Type B pancreatic cell (in vitro differentiated cells): ENCODE measurements at regions not wholly inside any gene's neighbourhood (a gene's known extent, or its start where the extent isn't known, plus 50 kb on each side); places are given as distances from the start of the nearest gene placed in this dataset.
A peak's percentile ranks its signal among the peaks of the same experiment; 100 is the strongest.

Experiments used
- DNase-seq: peaks from one replicate; pipeline ENCODE4 v3.0.0; 2021; ENCODE audit warnings: mixed read lengths; ENCODE audit not compliant: unreplicated experiment; ENCODE audit errors: extremely low spot score
- H3K27ac Mint-ChIP-seq: 2 replicates; pipeline ENCODE4 v1.8.0; 2021; ENCODE audit warnings: mild to moderate bottlenecking, mixed read lengths
- H3K27me3 Mint-ChIP-seq: 2 replicates; pipeline ENCODE4 v1.8.0; 2021; ENCODE audit warnings: mixed read lengths
- H3K36me3 Mint-ChIP-seq: 2 replicates; pipeline ENCODE4 v1.8.0; 2021; ENCODE audit warnings: mixed read lengths
- H3K4me1 Mint-ChIP-seq: one replicate; pipeline ENCODE4 v1.8.0; 2021; ENCODE audit warnings: mixed read lengths; ENCODE audit not compliant: unreplicated experiment
- H3K4me3 Mint-ChIP-seq: 2 replicates; pipeline ENCODE4 v1.8.0; 2021; ENCODE audit warnings: mild to moderate bottlenecking, mixed read lengths
- H3K9me3 Mint-ChIP-seq: 2 replicates; pipeline ENCODE4 v1.8.0; 2021; ENCODE audit warnings: mixed read lengths
- TF ChIP-seq, protein P1 (sequence below): fragments of 200-600 bp; sonication (generic); conservative IDR thresholded peaks from 2 replicates; pipeline ENCODE4 v1.5.0; 2021; ENCODE audit warnings: antibody characterized with exemption, mild to moderate bottlenecking

DNA sequence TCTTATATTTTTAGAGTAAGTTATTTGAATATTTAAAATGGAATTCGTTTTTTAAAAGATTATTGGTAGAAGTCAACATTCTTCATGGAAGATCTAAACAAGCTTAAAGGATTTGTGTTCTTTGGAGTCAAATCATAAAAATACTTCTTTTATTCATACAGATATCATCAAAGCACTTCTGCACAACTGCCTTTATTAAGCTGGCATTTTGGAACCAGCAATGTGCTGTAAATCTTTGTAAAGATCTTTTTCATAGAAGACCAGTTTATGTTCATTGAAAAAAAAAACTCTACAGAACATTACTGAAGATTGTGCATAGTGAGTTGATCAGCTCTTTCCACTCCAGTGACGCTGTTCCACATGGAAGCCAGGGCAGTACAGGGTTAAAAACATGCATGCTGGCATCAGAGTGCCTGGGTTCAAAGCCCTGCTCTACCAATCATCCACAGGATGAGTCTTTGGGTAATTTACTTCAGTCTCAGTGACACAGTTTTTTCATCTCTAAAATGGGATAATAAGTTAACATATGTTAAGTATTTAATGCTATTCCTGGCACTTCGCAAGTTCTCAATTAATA, 109.6 kb upstream of the SLC38A4 start:
- no peak overlapping the region for H3K4me3 Mint-ChIP-seq
- H3K9me3 Mint-ChIP-seq: no peaks in the 10 kb centered on the region
- TF ChIP-seq, protein P1, sequence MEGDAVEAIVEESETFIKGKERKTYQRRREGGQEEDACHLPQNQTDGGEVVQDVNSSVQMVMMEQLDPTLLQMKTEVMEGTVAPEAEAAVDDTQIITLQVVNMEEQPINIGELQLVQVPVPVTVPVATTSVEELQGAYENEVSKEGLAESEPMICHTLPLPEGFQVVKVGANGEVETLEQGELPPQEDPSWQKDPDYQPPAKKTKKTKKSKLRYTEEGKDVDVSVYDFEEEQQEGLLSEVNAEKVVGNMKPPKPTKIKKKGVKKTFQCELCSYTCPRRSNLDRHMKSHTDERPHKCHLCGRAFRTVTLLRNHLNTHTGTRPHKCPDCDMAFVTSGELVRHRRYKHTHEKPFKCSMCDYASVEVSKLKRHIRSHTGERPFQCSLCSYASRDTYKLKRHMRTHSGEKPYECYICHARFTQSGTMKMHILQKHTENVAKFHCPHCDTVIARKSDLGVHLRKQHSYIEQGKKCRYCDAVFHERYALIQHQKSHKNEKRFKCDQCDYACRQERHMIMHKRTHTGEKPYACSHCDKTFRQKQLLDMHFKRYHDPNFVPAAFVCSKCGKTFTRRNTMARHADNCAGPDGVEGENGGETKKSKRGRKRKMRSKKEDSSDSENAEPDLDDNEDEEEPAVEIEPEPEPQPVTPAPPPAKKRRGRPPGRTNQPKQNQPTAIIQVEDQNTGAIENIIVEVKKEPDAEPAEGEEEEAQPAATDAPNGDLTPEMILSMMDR: no peak
- H3K36me3 Mint-ChIP-seq: no peaks in the 10 kb centered on the region
- H3K4me1 Mint-ChIP-seq: no peaks in the 10 kb centered on the region
- no peaks in the 10 kb centered on the region for H3K27me3 Mint-ChIP-seq
- no peak for DNase-seq
- H3K27ac Mint-ChIP-seq: no peak overlapping the region

DNA sequence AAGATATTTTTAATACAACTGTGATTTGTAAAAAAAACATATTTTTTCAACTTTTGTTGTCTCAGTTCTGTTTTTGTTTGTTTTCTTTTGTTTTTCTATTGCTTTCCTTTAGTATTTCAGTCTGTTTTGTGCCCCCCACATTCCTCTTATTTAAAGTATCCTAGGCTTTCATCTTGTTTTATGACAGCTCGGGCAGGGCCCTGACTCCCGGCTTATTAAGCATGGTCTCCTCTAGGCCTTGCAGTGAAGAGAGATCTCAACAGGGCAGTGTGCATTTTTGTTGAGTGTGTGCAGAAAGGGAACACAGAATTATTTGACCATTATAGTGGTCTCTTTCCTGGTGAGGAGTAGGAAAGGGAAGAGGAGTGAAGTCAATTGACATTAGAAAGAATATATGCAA, 110.2 kb upstream of the SLC38A4 start:
- H3K36me3 Mint-ChIP-seq: no peaks in the 10 kb centered on the region
- H3K9me3 Mint-ChIP-seq: no peaks in the 10 kb centered on the region
- TF ChIP-seq, protein P1: no peak
- no peak overlapping the region for H3K27ac Mint-ChIP-seq
- no peaks in the 10 kb centered on the region for H3K27me3 Mint-ChIP-seq
- no peaks in the 10 kb centered on the region for H3K4me1 Mint-ChIP-seq
- DNase-seq: no peak
- H3K4me3 Mint-ChIP-seq: no peak overlapping the region

DNA sequence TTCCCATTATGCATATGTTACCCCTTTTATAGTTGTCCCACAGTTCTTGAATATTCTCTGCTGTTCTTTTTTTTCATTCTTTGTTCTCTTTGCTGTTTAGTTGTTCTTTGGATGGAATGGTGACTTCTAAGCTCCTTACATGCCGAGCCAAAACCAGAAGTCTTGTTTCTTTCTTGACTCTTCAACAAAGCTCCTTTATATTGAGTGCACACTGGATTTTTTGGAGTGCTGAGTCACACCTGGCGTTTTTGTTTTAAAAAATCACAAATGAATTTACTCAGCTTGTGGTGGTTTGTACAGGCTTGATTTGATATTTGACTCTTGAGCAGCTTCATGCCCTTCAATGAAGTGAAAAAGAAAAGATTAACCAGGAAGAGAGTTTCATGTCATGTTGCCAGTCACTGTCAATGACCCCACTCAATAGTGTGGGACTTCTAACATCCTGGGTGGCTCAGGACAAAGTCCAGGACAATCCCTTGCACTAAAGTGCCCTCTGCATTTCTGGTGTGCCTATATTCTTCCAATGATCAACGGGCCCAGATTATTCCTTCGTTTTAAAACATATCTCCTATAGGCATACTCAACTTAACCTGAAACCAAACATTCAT, 112.4 kb upstream of the SLC38A4 start:
- Mint-ChIP-seq H3K36me3 (no peaks in the 10 kb centered on the region), H3K9me3 (no peaks in the 10 kb centered on the region)

DNA sequence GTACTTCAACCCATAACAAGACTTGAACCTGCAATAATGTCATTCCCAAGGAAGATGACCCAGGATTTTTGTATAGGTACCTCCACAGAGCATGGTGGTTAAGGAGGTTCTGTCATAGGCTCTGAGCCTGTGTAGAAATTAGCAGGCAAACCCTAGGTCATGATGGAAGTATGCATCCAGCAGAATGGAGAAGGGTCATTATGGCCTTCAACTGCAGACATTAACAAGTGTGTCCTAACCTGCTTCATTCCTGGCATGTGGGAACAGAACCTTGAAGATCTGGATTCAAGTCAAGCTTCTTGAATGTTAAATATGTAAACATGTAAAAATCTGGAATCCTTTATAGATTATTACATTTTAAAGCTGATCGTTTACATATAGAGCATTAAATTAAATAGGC, 116.2 kb upstream of the SLC38A4 start:
- no peaks in the 10 kb centered on the region for H3K27me3 Mint-ChIP-seq
- no peak overlapping the region for H3K4me3 Mint-ChIP-seq
- no peak overlapping the region for H3K27ac Mint-ChIP-seq
- H3K4me1 Mint-ChIP-seq: no peaks in the 10 kb centered on the region
- TF ChIP-seq, protein P1: no peak
- H3K9me3 Mint-ChIP-seq: no peaks in the 10 kb centered on the region
- H3K36me3 Mint-ChIP-seq: no peaks in the 10 kb centered on the region
- no peak for DNase-seq

More for the DNA sequence above, 112.4 kb upstream of the SLC38A4 start:
- no peak for DNase-seq
- TF ChIP-seq, protein P1: no peak
- Mint-ChIP-seq H3K4me1 (no peaks in the 10 kb centered on the region), H3K27ac (no peak overlapping the region), H3K27me3 (no peaks in the 10 kb centered on the region), H3K4me3 (no peak overlapping the region)

DNA sequence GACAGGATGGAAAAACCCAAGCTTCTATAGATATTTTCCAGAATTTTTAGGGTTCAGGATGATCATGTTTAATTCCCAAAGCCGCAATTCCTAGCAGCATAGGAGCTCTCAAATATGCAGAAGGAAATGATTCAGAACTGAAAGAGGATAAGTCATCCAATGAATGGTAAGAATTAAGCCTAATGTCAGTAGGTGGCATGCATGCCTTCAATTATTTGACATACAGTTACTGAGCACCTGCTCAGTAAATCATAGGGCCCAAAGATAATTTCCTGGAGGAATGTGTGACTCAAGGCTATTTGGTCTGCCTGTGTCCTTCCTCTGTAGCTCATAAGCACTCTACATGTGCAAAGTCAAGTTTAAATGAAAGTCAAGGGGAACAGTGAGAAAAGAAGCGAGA, 116.8 kb upstream of the SLC38A4 start:
- no peaks in the 10 kb centered on the region for H3K9me3 Mint-ChIP-seq
- H3K27me3 Mint-ChIP-seq: no peaks in the 10 kb centered on the region
- TF ChIP-seq, protein P1: no peak
- DNase-seq: no peak
- no peaks in the 10 kb centered on the region for H3K4me1 Mint-ChIP-seq
- H3K4me3 Mint-ChIP-seq: no peak overlapping the region
- no peaks in the 10 kb centered on the region for H3K36me3 Mint-ChIP-seq
- H3K27ac Mint-ChIP-seq: no peak overlapping the region

DNA sequence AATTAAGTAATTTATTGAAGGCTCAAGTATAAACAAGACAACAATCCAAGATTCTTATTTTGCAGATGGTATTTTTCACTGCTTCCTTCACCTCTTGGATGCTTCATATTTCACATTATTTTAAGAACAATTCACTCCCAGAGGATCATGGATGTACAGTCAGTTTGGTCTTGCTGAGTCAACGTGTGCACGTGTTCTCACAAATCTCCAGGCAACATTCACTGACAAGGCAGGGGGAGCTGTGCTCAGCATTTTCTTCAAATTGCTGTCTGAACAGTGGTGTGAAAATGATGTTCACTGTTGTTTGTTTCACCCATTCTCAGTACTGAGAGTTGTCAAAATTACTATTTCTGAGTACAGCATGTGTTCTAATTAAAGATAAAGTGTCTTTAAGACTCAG, 118.3 kb upstream of the SLC38A4 start:
- H3K27ac Mint-ChIP-seq: no peak overlapping the region
- H3K36me3 Mint-ChIP-seq: no peaks in the 10 kb centered on the region
- H3K27me3 Mint-ChIP-seq: no peaks in the 10 kb centered on the region
- H3K4me3 Mint-ChIP-seq: no peak overlapping the region
- H3K9me3 Mint-ChIP-seq: no peaks in the 10 kb centered on the region
- H3K4me1 Mint-ChIP-seq: no peaks in the 10 kb centered on the region
- TF ChIP-seq, protein P1: peak; percentile 15
- DNase-seq: no peak
